Karpas-422 (cell line): ENCODE measurements at regions not wholly inside any gene's neighbourhood (a gene's known extent, or its start where the extent isn't known, plus 50 kb on each side); places are given as distances from the start of the nearest gene placed in this dataset.
"Not testable (repeated sequence)": the region's sequence is repeated elsewhere in the genome, so short reads cannot be mapped to it uniquely, and the experiment has no call there.

Experiments used
- DNase-seq: peaks from one replicate; pipeline ENCODE4 v3.0.0-alpha.2; 2015
- H2AFZ ChIP-seq: fragments of 200-600 bp; sonication (generic); 2 replicates; pipeline ENCODE4 v1.6.1; 2014; ENCODE audit warnings: antibody characterized with exemption, low read length, mixed read lengths
- H3K27ac ChIP-seq: fragments of 200-600 bp; sonication (generic); 2 replicates; pipeline ENCODE4 v1.5.1; 2014; ENCODE audit warnings: mild to moderate bottlenecking, low read length, moderate library complexity
- H3K27me3 ChIP-seq: fragments of 200-600 bp; sonication (generic); 2 replicates; pipeline ENCODE4 v1.6.1; 2014; ENCODE audit warnings: low read length, mixed read lengths
- H3K36me3 ChIP-seq: fragments of 200-600 bp; sonication (generic); 2 replicates; pipeline ENCODE4 v1.6.1; 2014; ENCODE audit warnings: low read length, mixed read lengths; ENCODE audit not compliant: insufficient read depth
- H3K4me1 ChIP-seq: fragments of 200-600 bp; sonication (generic); 2 replicates; pipeline ENCODE4 v1.6.1; 2014; ENCODE audit warnings: mild to moderate bottlenecking, low read length, mixed read lengths
- H3K4me2 ChIP-seq: fragments of 200-600 bp; sonication (generic); 2 replicates; pipeline ENCODE4 v1.6.1; 2014; ENCODE audit warnings: low read length, low read depth, mild to moderate bottlenecking; ENCODE audit not compliant: poor library complexity, severe bottlenecking
- H3K4me3 ChIP-seq: fragments of 200-600 bp; sonication (generic); 2 replicates; pipeline ENCODE4 v1.5.1; 2014; ENCODE audit warnings: mild to moderate bottlenecking, antibody characterized with exemption, low read length, mixed read lengths
- H3K79me2 ChIP-seq: fragments of 200-600 bp; sonication (generic); 2 replicates; pipeline ENCODE4 v1.6.1; 2014; ENCODE audit warnings: mild to moderate bottlenecking, low read length, mixed read lengths
- H3K9ac ChIP-seq: fragments of 200-600 bp; sonication (generic); 2 replicates; pipeline ENCODE4 v1.6.0; 2014; ENCODE audit warnings: low read length
- H3K9me2 ChIP-seq: fragments of 200-600 bp; sonication (generic), shearing (Covaris generic); replicated peaks from 2 replicates; pipeline ENCODE4 v1.6.0; 2014; ENCODE audit warnings: mild to moderate bottlenecking, low read length, moderate library complexity; ENCODE audit not compliant: insufficient read depth
- H3K9me3 ChIP-seq: fragments of 300-700, 200-600 bp; sonication (generic); 2 replicates; pipeline ENCODE4 v1.6.1; 2014; ENCODE audit warnings: low read length, mixed read lengths
- H4K20me1 ChIP-seq: fragments of 200-600 bp; sonication (generic); 2 replicates; pipeline ENCODE4 v1.6.1; 2014; ENCODE audit warnings: mild to moderate bottlenecking, antibody characterized with exemption, low read length, low read depth; ENCODE audit not compliant: insufficient read depth

DNA sequence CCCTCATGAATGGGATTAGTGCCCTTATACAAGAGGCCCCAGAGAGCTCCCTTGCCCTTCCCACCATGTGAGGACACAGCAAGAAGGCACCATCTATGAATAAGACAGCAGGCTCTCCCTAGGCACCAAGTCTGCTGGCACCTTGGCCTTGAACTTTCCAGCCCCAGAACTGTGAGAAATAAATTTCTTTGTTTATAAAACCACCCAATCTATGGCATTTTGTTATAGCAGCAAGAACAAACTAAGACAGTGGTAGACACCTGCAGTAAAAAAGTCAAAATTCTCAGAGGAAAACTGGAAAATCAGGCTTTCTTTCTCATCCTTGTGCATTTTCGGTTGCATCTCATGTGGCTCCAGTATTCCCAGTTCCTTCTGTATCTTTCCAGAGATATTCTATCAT, 90.3 kb downstream of the LSM3 start:
- H3K79me2 ChIP-seq: no peaks in the 10 kb centered on the region
- no peak overlapping the region for H3K27ac ChIP-seq
- no peaks in the 10 kb centered on the region for H3K27me3 ChIP-seq
- no peak overlapping the region for H3K4me2 ChIP-seq
- no peak overlapping the region for H3K9ac ChIP-seq
- no peaks in the 10 kb centered on the region for H3K36me3 ChIP-seq
- DNase-seq: no peak
- peaks cover 4% of the 10 kb centered on the region for H3K4me1 ChIP-seq
- no peaks in the 10 kb centered on the region for H4K20me1 ChIP-seq
- H2AFZ ChIP-seq: no peak overlapping the region
- H3K4me3 ChIP-seq: no peak overlapping the region
- no peaks in the 10 kb centered on the region for H3K9me3 ChIP-seq
- H3K9me2 ChIP-seq: no peaks in the 10 kb centered on the region

GRCh38 chr3:14272041-14272958, 93.7 kb downstream of the LSM3 start:
- not testable (repeated sequence) for H3K9me2 ChIP-seq, H3K27me3 ChIP-seq, H4K20me1 ChIP-seq, H3K4me3 ChIP-seq, H3K27ac ChIP-seq, H3K9me3 ChIP-seq, H2AFZ ChIP-seq, H3K79me2 ChIP-seq, DNase-seq, H3K9ac ChIP-seq, H3K4me2 ChIP-seq, H3K36me3 ChIP-seq
- peaks cover 12% of the 10 kb centered on the region for H3K4me1 ChIP-seq

GRCh38 chr3:14272959-14273560, 94.4 kb downstream of the LSM3 start:
- H2AFZ ChIP-seq, H3K27ac ChIP-seq, H4K20me1 ChIP-seq, H3K79me2 ChIP-seq, H3K4me2 ChIP-seq, H3K36me3 ChIP-seq, H3K27me3 ChIP-seq, H3K9me3 ChIP-seq, DNase-seq, H3K4me3 ChIP-seq, H3K9ac ChIP-seq, H3K9me2 ChIP-seq: not testable (repeated sequence)
- peaks cover 12% of the 10 kb centered on the region for H3K4me1 ChIP-seq

DNA sequence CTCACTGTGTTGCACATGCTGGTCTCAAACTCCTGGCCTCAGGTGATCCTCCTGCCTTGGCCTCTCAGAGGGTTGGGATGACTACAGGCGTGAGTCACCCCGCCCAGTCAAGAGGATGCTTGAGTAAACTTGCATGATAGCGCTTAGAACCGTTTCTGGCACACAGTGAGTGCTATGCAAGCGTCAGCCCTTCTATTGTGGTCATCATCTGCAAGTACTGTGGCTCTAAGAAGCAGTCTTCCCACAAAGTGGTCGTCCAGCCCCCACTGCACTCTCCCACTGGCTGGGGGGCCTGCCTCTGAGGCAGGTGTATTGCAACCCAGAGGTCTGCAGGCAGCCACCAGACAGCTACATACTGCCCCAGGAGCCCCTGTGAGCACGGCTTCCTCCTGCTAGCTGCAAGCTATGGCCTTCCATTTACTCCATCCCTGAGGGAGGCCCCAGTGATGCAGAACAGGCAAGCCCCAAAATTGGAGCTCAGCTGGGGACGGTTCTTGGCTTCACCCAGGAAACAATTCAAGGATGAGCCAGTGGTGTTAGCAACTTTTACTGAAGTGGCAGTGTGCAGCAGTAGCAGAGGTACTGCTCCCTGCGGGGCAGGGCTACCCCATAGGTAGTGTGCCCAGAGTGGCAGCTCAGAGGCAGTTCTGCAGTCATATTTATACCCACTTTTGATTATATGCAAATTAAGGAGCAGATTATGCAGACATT, 95.4 kb downstream of the LSM3 start:
- peak overlapping the region; percentile 4 for H3K4me2 ChIP-seq
- no peaks in the 10 kb centered on the region for H3K9me2 ChIP-seq
- no peak overlapping the region for H3K27ac ChIP-seq
- DNase-seq: no peak
- H2AFZ ChIP-seq: no peak overlapping the region
- H3K9ac ChIP-seq: no peak overlapping the region
- peaks cover 12% of the 10 kb centered on the region for H3K4me1 ChIP-seq
- H4K20me1 ChIP-seq: no peaks in the 10 kb centered on the region
- no peaks in the 10 kb centered on the region for H3K36me3 ChIP-seq
- H3K4me3 ChIP-seq: no peak overlapping the region
- no peaks in the 10 kb centered on the region for H3K27me3 ChIP-seq
- no peaks in the 10 kb centered on the region for H3K79me2 ChIP-seq
- H3K9me3 ChIP-seq: no peaks in the 10 kb centered on the region

- Histone ChIP-seq H3K9me2 (no peaks in the 10 kb centered on the region), H3K36me3 (no peaks in the 10 kb centered on the region), H2AFZ (no peak overlapping the region)
Observed at GRCh38 chr3:14274612-14274936, 96.0 kb downstream of the LSM3 start.

GRCh38 chr3:14274999-14275961, 96.7 kb downstream of the LSM3 start:
- Histone ChIP-seq H3K9me3 (no peaks in the 10 kb centered on the region), H4K20me1 (no peaks in the 10 kb centered on the region), H3K79me2 (no peaks in the 10 kb centered on the region), H3K9me2 (no peaks in the 10 kb centered on the region), H3K9ac (no peak overlapping the region), H3K27ac (no peak overlapping the region), H3K27me3 (no peaks in the 10 kb centered on the region), H3K36me3 (no peaks in the 10 kb centered on the region), H3K4me3 (no peak overlapping the region), H3K4me1 (peaks cover 12% of the 10 kb centered on the region), H2AFZ (no peak overlapping the region), H3K4me2 (no peak overlapping the region)
- peak; percentile 67 for DNase-seq

More at GRCh38 chr3:14274612-14274936, 96.0 kb downstream of the LSM3 start:
- Histone ChIP-seq H3K4me2 (peak overlapping the region; percentile 4), H3K9ac (no peak overlapping the region), H3K9me3 (no peaks in the 10 kb centered on the region), H4K20me1 (no peaks in the 10 kb centered on the region), H3K79me2 (no peaks in the 10 kb centered on the region), H3K27me3 (no peaks in the 10 kb centered on the region), H3K4me1 (peaks cover 12% of the 10 kb centered on the region), H3K27ac (no peak overlapping the region), H3K4me3 (no peak overlapping the region)
- DNase-seq: peak; percentile 81

DNA sequence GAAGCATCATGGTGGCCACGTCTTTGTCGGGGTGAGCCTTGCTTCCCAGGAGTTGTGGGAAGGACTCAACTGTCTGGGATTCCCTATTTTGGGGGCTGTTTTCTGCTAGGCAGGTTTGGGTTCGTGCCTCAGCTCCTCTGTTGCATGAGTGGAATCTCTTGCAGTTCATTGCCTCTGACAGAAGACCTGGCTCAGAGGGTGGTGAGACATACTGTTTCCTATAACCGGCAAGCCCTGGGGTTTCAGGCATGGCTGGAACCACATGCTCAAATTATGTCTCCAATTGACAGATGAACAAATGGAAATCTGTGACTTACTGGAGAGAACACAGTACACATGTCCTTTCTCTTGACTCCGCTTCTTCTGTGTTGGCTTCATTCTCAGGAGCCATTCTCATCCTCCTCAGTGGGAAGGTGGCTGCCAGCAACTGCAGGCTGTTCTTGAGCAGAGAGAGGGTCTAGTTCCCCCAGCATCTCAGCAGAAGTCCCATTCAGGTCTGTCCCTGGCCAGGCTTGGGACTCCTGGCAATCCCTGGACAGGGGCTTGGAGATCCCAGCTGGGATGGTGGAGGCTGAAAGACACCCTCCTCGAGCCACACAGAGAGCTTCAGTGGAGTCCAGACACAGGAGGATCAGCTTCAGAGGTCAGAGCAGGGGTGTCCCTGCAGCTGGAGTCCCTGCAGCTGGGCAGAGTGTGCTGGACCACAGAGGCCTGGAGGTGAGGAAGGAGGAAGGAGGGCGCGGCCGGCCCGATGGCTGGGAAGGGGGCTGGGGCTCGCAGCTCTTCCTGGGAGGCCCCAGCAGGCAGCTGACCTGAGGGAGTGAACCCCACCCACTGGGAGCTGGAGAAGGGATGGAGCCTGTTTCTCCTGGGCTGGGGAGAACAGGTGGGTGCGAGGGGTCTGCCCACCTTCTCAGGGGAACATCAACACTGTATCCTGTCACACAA, 97.6 kb downstream of the LSM3 start:
- Histone ChIP-seq H3K9ac (no peak overlapping the region), H3K79me2 (no peaks in the 10 kb centered on the region), H3K27ac (no peak overlapping the region), H3K4me3 (no peak overlapping the region), H3K9me3 (no peaks in the 10 kb centered on the region), H2AFZ (no peak overlapping the region), H3K9me2 (no peaks in the 10 kb centered on the region), H4K20me1 (no peaks in the 10 kb centered on the region), H3K27me3 (no peaks in the 10 kb centered on the region), H3K4me2 (no peak overlapping the region), H3K4me1 (peaks cover 12% of the 10 kb centered on the region), H3K36me3 (no peaks in the 10 kb centered on the region)
- no peak for DNase-seq
